NT2/D1 (cell line): ENCODE measurements at regions not wholly inside any gene's neighbourhood (a gene's known extent, or its start where the extent isn't known, plus 50 kb on each side); places are given as distances from the start of the nearest gene placed in this dataset.

ENCODE experiments used
- SUZ12 ChIP-seq: IDR thresholded peaks from 2 replicates; pipeline ENCODE4 v1.6.1; 2011; ENCODE audit not compliant: insufficient read length, insufficient read depth; ENCODE audit errors: extremely low read depth
- YY1 ChIP-seq: IDR thresholded peaks from 2 replicates; pipeline ENCODE4 v1.6.1; 2011; ENCODE audit not compliant: insufficient read length, insufficient read depth

DNA sequence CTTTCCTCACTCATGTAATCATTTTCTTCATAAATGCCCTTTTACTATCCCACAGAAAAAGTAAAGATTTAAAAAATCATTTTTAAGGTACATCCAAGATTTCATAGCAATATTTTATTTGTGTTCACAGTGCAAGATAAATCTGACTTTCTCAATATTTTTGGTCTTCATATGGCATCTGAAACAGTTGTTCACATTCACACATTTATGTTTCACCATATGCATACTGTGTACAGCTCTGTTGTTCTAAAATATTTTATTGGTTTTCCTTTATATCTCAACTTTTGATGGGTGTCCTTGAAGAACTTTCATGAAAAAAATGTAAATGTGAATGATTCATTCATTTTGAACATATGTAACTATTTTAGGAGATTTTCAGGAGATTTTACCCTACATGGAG is 348.7 kb downstream of the SNAPC1 start:
- TF ChIP-seq YY1 (no peak), SUZ12 (no peak)
